GM23338 (cell line): ENCODE measurements at regions not wholly inside any gene's neighbourhood (a gene's known extent, or its start where the extent isn't known, plus 50 kb on each side); places are given as distances from the start of the nearest gene placed in this dataset.

ENCODE experiments used
- ATAC-seq: fragments of 200-7000 bp; cut with Tn5 transposase; 3 replicates; pipeline ENCODE4 v1.9.1; 2020
- DNase-seq: peaks from one replicate; pipeline ENCODE4 v3.0.0-alpha.2; 2015; ENCODE audit warnings: low spot score
- H2AFZ ChIP-seq: fragments of 200-600 bp; sonication (generic); 2 replicates; pipeline ENCODE4 v1.8.0; 2016; ENCODE audit warnings: antibody characterized with exemption, mild to moderate bottlenecking, moderate library complexity
- H3F3A ChIP-seq: fragments of 200-600 bp; sonication (generic); replicated peaks from 2 replicates; pipeline ENCODE4 v1.8.0; 2017; ENCODE audit warnings: antibody characterized with exemption, mixed run types, low read depth
- H3K27ac ChIP-seq: fragments of 200-600 bp; sonication (generic); 2 replicates; pipeline ENCODE4 v1.6.1; 2016; ENCODE audit warnings: low read depth
- H3K27me3 ChIP-seq: fragments of 200-600 bp; sonication (generic); 2 replicates; pipeline ENCODE4 v1.8.0; 2016; ENCODE audit warnings: mild to moderate bottlenecking, mixed run types, moderate library complexity; ENCODE audit not compliant: insufficient read depth
- H3K36me3 ChIP-seq: fragments of 200-600 bp; sonication (generic); 2 replicates; pipeline ENCODE4 v1.8.0; 2016; ENCODE audit warnings: mild to moderate bottlenecking; ENCODE audit not compliant: insufficient read depth
- H3K4me1 ChIP-seq: fragments of 200-600 bp; sonication (generic); 2 replicates; pipeline ENCODE4 v1.8.0; 2016; ENCODE audit warnings: mild to moderate bottlenecking, moderate library complexity; ENCODE audit not compliant: insufficient read depth
- H3K4me2 ChIP-seq: fragments of 200-600 bp; sonication (generic); 2 replicates; pipeline ENCODE4 v1.7.1; 2017; ENCODE audit warnings: mixed run types
- H3K4me3 ChIP-seq: fragments of 200-600 bp; sonication (generic); 2 replicates; pipeline ENCODE4 v1.6.1; 2016; ENCODE audit warnings: mixed run types
- H3K79me2 ChIP-seq: fragments of 200-600 bp; sonication (generic); replicated peaks from 2 replicates; pipeline ENCODE4 v1.8.0; 2017; ENCODE audit warnings: mild to moderate bottlenecking; ENCODE audit not compliant: insufficient read depth
- H3K9me2 ChIP-seq: fragments of 200-600 bp; sonication (generic); 2 replicates; pipeline ENCODE4 v1.8.0; 2017; ENCODE audit not compliant: insufficient read depth
- H4K20me1 ChIP-seq: fragments of 200-600 bp; sonication (generic); replicated peaks from 2 replicates; pipeline ENCODE4 v1.8.0; 2017; ENCODE audit warnings: mild to moderate bottlenecking; ENCODE audit not compliant: insufficient read depth
- H3K27ac Mint-ChIP-seq: 2 replicates; pipeline ENCODE4 v1.8.0; 2020; ENCODE audit warnings: inconsistent platforms, mild to moderate bottlenecking, moderate library complexity, mixed read lengths
- H3K27me3 Mint-ChIP-seq: 3 replicates; pipeline ENCODE4 v1.8.0; 2022; ENCODE audit warnings: low read depth, mild to moderate bottlenecking, moderate library complexity, mixed read lengths, inconsistent platforms; ENCODE audit not compliant: insufficient read depth, poor library complexity
- H3K36me3 Mint-ChIP-seq: 3 replicates; pipeline ENCODE4 v1.8.0; 2021; ENCODE audit warnings: low read depth, mild to moderate bottlenecking, inconsistent platforms, moderate library complexity, mixed read lengths
- H3K4me1 Mint-ChIP-seq: 3 replicates; pipeline ENCODE4 v1.8.0; 2020; ENCODE audit warnings: mild to moderate bottlenecking, inconsistent platforms, mixed read lengths
- H3K4me3 Mint-ChIP-seq: 3 replicates; pipeline ENCODE4 v1.8.0; 2021; ENCODE audit warnings: moderate library complexity, mild to moderate bottlenecking, inconsistent platforms, mixed read lengths
- H3K9me3 Mint-ChIP-seq: 3 replicates; pipeline ENCODE4 v1.8.0; 2020; ENCODE audit warnings: moderate library complexity, mild to moderate bottlenecking, inconsistent platforms, mixed read lengths
- EZH2 ChIP-seq: fragments of 200-600 bp; sonication (generic); IDR thresholded peaks from one replicate; pipeline ENCODE4 v1.8.0; 2017; ENCODE audit warnings: antibody characterized with exemption, mild to moderate bottlenecking, low read depth; ENCODE audit not compliant: unreplicated experiment
- JUNB ChIP-seq: IDR thresholded peaks from one replicate; pipeline ENCODE4 v1.6.1; 2016; ENCODE audit warnings: antibody characterized with exemption; ENCODE audit not compliant: unreplicated experiment
- POLR2AphosphoS5 ChIP-seq: IDR thresholded peaks from 2 replicates; pipeline ENCODE4 v1.6.1; 2016; ENCODE audit warnings: antibody characterized with exemption, low read depth
- ZNF331 ChIP-seq: fragments of 250-450 bp; sonication (Bioruptor Pico); IDR thresholded peaks from 2 replicates; pipeline ENCODE4 v1.5.0; 2020; ENCODE audit warnings: low read depth, mild to moderate bottlenecking, moderate library complexity
- TF ChIP-seq, protein P1 (sequence below): fragments of 250-450 bp; sonication (Bioruptor Pico); IDR thresholded peaks from 2 replicates; pipeline ENCODE4 v1.5.0; 2020; ENCODE audit warnings: mild to moderate bottlenecking, moderate library complexity
- TF ChIP-seq, protein P2 (sequence below): IDR thresholded peaks from 2 replicates; pipeline ENCODE4 v1.6.1; 2016; ENCODE audit warnings: antibody characterized with exemption

DNA sequence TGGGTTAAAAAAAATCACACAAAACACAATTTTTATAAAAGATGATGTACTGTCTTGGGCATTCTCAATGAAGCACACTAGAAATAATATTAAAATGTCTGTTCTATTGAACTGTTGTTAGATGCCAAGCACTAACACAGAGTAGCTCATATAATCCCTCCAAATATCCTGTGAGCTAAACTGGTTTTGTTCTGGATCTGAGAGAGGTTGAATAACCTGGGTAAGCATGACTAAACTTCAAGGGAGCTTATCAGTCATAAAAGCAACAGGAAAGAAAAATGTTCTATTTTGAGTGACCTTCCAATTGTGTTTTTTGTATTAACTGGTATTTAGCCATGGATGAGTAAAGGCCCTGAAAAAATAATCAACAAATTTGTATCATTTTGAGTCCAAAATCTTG, 175.3 kb downstream of the SMC2 start (continued):
- TF ChIP-seq, protein P1, sequence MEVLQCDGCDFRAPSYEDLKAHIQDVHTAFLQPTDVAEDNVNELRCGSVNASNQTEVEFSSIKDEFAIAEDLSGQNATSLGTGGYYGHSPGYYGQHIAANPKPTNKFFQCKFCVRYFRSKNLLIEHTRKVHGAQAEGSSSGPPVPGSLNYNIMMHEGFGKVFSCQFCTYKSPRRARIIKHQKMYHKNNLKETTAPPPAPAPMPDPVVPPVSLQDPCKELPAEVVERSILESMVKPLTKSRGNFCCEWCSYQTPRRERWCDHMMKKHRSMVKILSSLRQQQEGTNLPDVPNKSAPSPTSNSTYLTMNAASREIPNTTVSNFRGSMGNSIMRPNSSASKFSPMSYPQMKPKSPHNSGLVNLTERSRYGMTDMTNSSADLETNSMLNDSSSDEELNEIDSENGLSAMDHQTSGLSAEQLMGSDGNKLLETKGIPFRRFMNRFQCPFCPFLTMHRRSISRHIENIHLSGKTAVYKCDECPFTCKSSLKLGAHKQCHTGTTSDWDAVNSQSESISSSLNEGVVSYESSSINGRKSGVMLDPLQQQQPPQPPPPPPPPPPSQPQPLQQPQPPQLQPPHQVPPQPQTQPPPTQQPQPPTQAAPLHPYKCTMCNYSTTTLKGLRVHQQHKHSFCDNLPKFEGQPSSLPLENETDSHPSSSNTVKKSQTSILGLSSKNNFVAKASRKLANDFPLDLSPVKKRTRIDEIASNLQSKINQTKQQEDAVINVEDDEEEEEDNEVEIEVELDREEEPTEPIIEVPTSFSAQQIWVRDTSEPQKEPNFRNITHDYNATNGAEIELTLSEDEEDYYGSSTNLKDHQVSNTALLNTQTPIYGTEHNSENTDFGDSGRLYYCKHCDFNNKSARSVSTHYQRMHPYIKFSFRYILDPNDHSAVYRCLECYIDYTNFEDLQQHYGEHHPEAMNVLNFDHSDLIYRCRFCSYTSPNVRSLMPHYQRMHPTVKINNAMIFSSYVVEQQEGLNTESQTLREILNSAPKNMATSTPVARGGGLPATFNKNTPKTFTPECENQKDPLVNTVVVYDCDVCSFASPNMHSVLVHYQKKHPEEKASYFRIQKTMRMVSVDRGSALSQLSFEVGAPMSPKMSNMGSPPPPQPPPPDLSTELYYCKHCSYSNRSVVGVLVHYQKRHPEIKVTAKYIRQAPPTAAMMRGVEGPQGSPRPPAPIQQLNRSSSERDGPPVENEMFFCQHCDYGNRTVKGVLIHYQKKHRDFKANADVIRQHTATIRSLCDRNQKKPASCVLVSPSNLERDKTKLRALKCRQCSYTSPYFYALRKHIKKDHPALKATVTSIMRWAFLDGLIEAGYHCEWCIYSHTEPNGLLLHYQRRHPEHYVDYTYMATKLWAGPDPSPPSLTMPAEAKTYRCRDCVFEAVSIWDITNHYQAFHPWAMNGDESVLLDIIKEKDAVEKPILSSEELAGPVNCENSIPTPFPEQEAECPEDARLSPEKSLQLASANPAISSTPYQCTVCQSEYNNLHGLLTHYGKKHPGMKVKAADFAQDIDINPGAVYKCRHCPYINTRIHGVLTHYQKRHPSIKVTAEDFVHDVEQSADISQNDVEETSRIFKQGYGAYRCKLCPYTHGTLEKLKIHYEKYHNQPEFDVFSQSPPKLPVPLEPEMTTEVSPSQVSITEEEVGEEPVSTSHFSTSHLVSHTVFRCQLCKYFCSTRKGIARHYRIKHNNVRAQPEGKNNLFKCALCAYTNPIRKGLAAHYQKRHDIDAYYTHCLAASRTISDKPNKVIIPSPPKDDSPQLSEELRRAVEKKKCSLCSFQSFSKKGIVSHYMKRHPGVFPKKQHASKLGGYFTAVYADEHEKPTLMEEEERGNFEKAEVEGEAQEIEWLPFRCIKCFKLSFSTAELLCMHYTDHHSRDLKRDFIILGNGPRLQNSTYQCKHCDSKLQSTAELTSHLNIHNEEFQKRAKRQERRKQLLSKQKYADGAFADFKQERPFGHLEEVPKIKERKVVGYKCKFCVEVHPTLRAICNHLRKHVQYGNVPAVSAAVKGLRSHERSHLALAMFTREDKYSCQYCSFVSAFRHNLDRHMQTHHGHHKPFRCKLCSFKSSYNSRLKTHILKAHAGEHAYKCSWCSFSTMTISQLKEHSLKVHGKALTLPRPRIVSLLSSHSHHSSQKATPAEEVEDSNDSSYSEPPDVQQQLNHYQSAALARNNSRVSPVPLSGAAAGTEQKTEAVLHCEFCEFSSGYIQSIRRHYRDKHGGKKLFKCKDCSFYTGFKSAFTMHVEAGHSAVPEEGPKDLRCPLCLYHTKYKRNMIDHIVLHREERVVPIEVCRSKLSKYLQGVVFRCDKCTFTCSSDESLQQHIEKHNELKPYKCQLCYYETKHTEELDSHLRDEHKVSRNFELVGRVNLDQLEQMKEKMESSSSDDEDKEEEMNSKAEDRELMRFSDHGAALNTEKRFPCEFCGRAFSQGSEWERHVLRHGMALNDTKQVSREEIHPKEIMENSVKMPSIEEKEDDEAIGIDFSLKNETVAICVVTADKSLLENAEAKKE (CRISPR knock-in tag), result no peak
- TF ChIP-seq, protein P2, sequence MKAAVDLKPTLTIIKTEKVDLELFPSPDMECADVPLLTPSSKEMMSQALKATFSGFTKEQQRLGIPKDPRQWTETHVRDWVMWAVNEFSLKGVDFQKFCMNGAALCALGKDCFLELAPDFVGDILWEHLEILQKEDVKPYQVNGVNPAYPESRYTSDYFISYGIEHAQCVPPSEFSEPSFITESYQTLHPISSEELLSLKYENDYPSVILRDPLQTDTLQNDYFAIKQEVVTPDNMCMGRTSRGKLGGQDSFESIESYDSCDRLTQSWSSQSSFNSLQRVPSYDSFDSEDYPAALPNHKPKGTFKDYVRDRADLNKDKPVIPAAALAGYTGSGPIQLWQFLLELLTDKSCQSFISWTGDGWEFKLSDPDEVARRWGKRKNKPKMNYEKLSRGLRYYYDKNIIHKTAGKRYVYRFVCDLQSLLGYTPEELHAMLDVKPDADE, result no peak
- TF ChIP-seq ZNF331 (CRISPR knock-in tag) (no peak), POLR2AphosphoS5 (no peak), EZH2 (no peak), JUNB (no peak)

DNA sequence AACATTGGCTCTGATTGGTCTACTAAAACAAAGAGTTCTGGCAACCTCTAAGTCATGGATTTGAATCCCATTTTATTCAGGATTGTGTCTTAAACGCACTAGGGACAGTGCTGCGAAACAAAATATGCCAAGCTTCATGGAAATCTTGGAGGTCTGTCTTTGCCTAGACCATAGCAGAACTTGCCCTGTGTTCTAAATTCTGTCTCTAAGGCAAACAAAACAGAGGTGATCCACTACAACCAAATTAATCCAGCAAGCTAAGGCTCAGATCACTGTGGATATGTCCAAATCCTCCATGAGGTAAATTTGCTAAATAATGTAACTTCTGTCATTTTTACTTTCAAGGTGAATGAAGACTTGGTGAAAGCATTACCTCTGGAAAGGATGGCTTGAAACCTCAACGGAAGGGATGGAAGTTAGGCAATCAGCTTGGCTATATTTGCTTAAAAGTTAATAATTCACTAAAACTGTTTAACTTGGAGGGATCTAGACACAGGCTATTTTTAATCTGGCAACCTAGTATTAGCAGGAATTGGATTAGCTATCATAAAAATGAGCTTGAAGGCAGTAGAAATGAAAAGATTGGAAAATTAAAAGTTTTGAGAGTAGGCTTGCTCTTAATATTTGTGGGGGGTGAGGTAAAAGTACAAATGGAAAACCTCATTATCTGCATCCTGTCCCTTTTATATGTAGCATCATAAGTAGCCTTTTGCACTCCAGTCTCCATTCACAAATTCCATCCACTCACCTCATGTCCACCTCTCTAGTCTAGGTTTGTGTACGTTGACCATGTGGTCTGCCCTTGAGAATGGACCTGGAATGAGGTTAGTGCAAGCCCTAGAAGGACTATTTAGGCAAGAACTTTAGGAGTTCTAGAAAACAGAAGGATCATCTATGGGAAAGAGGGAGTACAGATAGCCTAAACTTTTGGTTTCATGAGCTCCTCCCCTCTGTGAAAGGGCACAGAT, 176.2 kb downstream of the SMC2 start:
- H3K36me3 Mint-ChIP-seq, result no peaks in the 10 kb centered on the region
- TF ChIP-seq, protein P1 (CRISPR knock-in tag), result no peak
- TF ChIP-seq ZNF331 (CRISPR knock-in tag), result no peak

More for the DNA sequence above, 176.2 kb downstream of the SMC2 start:
- H3K4me3 ChIP-seq, result no peak overlapping the region
- ATAC-seq (no peak), DNase-seq (no peak)
- Mint-ChIP-seq H3K9me3 (peaks cover under 1% of the 10 kb centered on the region; the same call in 2 of the 3 replicates), H3K27me3 (no peaks in the 10 kb centered on the region), H3K4me3 (no peak overlapping the region), H3K27ac (no peak overlapping the region), H3K4me1 (peaks cover 17% of the 10 kb centered on the region)
- H3K4me2 ChIP-seq, result no peak overlapping the region
- no peaks in the 10 kb centered on the region for H3K79me2 ChIP-seq
- H4K20me1 ChIP-seq, result no peaks in the 10 kb centered on the region
- H3K27ac ChIP-seq, result no peak overlapping the region
- H3F3A ChIP-seq, result no peaks in the 10 kb centered on the region
- H3K27me3 ChIP-seq, result no peaks in the 10 kb centered on the region
- 0 out of 2 replicates have a peak, but pooled peaks cover 4% of the 10 kb centered on the region for H3K9me2 ChIP-seq
- H3K4me1 ChIP-seq, result peaks cover 13% of the 10 kb centered on the region; the same call in 1 of the 2 replicates
- no peak overlapping the region for H2AFZ ChIP-seq
- H3K36me3 ChIP-seq, result no peaks in the 10 kb centered on the region
